SK-N-SH (cell line): ENCODE measurements at regions not wholly inside any gene's neighbourhood (a gene's known extent, or its start where the extent isn't known, plus 50 kb on each side); places are given as distances from the start of the nearest gene placed in this dataset.

Experiments
- CTCF ChIA-PET: fragments of 300-600, 350-600 bp; formaldehyde crosslinking; extraction: SDS; loops from one replicate; lab custom pipeline; 2021; lab: Yijun Ruan, JAX
- POLR2A ChIA-PET: fragments of 350-600 bp; sonication (Branson Sonifier 250); formaldehyde crosslinking; extraction: SDS; loops from one replicate; lab custom pipeline; 2020; ENCODE audit warnings: antibody characterized with exemption, inconsistent platforms; lab: Yijun Ruan, JAX
- DNase-seq: peaks from one replicate; pipeline ENCODE4 v3.0.0; 2012
- H2AFZ ChIP-seq: fragments of 200-600 bp; sonication (generic); 2 replicates; pipeline ENCODE4 v1.8.1; 2016; ENCODE audit warnings: antibody characterized with exemption, mild to moderate bottlenecking, low read depth
- H3F3A ChIP-seq: fragments of 200-600 bp; sonication (generic); replicated peaks from 2 replicates; pipeline ENCODE3; 2016; ENCODE audit warnings: antibody characterized with exemption, mild to moderate bottlenecking; ENCODE audit not compliant: insufficient read depth
- H3K27ac ChIP-seq, 2 experiments: fragments of 200-500 bp in 1 of 2; fragments of 200-600 bp in 1 of 2; sonication (Bioruptor generic) in 1 of 2; sonication (generic), shearing (Covaris generic) in 1 of 2; 2 replicates each; pipeline versions ENCODE4 v1.5.1 to v1.6.1; 2014 to 2016; ENCODE audit warnings: low read depth in 2 of 2, inconsistent platforms in 1 of 2, low read length in 1 of 2, mild to moderate bottlenecking in 1 of 2, mixed read lengths in 1 of 2
- H3K27me3 ChIP-seq: fragments of 200-600 bp; sonication (generic), shearing (Covaris generic); 2 replicates; pipeline ENCODE4 v1.6.1; 2016; ENCODE audit warnings: mixed run types; ENCODE audit not compliant: insufficient read depth
- H3K36me3 ChIP-seq, 2 experiments: fragments of 200-500 bp in 1 of 2; fragments of 200-600 bp in 1 of 2; sonication (Bioruptor generic) in 1 of 2; sonication (generic) in 1 of 2; replicated peaks in 1 of 2; 2 replicates each; pipeline versions ENCODE3 to v1.5.1; 2014 to 2016; ENCODE audit warnings: low read length in 1 of 2, mild to moderate bottlenecking in 1 of 2; ENCODE audit not compliant: insufficient read depth in 2 of 2, control insufficient read depth in 1 of 2
- H3K4me1 ChIP-seq, 2 experiments: fragments of 200-500 bp in 1 of 2; fragments of 200-600 bp in 1 of 2; sonication (Bioruptor generic) in 1 of 2; sonication (generic), shearing (Covaris generic) in 1 of 2; 2 replicates each; pipeline versions ENCODE4 v1.5.1 to v1.6.1; 2014 to 2016; ENCODE audit warnings: low read depth in 1 of 2, low read length in 1 of 2, mixed run types in 1 of 2; ENCODE audit not compliant: insufficient read depth in 2 of 2, control insufficient read depth in 1 of 2
- H3K4me2 ChIP-seq: fragments of 200-600 bp; sonication (generic), shearing (Covaris generic); 2 replicates; pipeline ENCODE4 v1.6.1; 2017; ENCODE audit warnings: mixed run types
- H3K4me3 ChIP-seq, 2 experiments: fragments of 200-500 bp in 1 of 2; fragments of 200-600 bp in 1 of 2; sonication (Bioruptor generic) in 1 of 2; sonication (generic), shearing (Covaris generic) in 1 of 2; 2 replicates each; pipeline versions ENCODE4 v1.5.1 to v1.8.1; 2014 to 2016; ENCODE audit warnings: low read depth in 2 of 2, inconsistent platforms in 1 of 2, low read length in 1 of 2, mild to moderate bottlenecking in 1 of 2, mixed read lengths in 1 of 2, moderate library complexity in 1 of 2
- H3K79me2 ChIP-seq: fragments of 200-600 bp; sonication (generic); 2 replicates; pipeline ENCODE4 v1.8.1; 2017; ENCODE audit warnings: mild to moderate bottlenecking; ENCODE audit not compliant: insufficient read depth
- H3K9ac ChIP-seq: fragments of 200-600 bp; sonication (generic); 2 replicates; pipeline ENCODE4 v1.6.1; 2017; ENCODE audit warnings: mixed run types
- H3K9me2 ChIP-seq: fragments of 200-600 bp; sonication (generic); 2 replicates; pipeline ENCODE4 v1.6.1; 2017; ENCODE audit warnings: mixed run types
- H3K9me3 ChIP-seq: fragments of 200-600 bp; sonication (generic); 2 replicates; pipeline ENCODE4 v1.6.1; 2017; ENCODE audit warnings: mixed run types, mild to moderate bottlenecking, moderate library complexity
- H4K20me1 ChIP-seq: fragments of 200-600 bp; sonication (generic); 2 replicates; pipeline ENCODE4 v1.6.1; 2017; ENCODE audit warnings: mild to moderate bottlenecking, mixed run types; ENCODE audit not compliant: insufficient read depth
- CTCF ChIP-seq: fragments of 200-600 bp; sonication (generic); IDR thresholded peaks from 2 replicates; pipeline ENCODE4 v1.6.1; 2017; ENCODE audit warnings: antibody characterized with exemption, mild to moderate bottlenecking, moderate library complexity
- ELF1 ChIP-seq: IDR thresholded peaks from 2 replicates; pipeline ENCODE4 v1.4.0; 2012
- EP300 ChIP-seq, 2 experiments: IDR thresholded peaks; 2 replicates each; pipeline versions ENCODE4 v1.4.0 to v1.6.1; 2012; ENCODE audit warnings: borderline replicate concordance in 1 of 2, low read depth in 1 of 2, low read length in 1 of 2
- FOXJ3 ChIP-seq: sonication (generic); formaldehyde crosslinking; IDR thresholded peaks from 2 replicates; pipeline ENCODE4 v1.5.1; 2020; ENCODE audit warnings: mild to moderate bottlenecking, missing genetic modification reagents
- GATA2 ChIP-seq: sonication (generic); formaldehyde crosslinking; IDR thresholded peaks from 2 replicates; pipeline ENCODE4 v1.5.0; 2020; ENCODE audit warnings: mild to moderate bottlenecking, missing genetic modification reagents
- IRF3 ChIP-seq: fragments of 150-350 bp; IDR thresholded peaks from 2 replicates; pipeline ENCODE4 v1.6.1; 2016; ENCODE audit warnings: mild to moderate bottlenecking, low read depth, low read length
- NRF1 ChIP-seq: IDR thresholded peaks from 2 replicates; pipeline ENCODE4 v1.6.1; 2012; ENCODE audit warnings: low read depth, mild to moderate bottlenecking, low read length
- RAD21 ChIP-seq: IDR thresholded peaks from 2 replicates; pipeline ENCODE4 v1.6.1; 2012; ENCODE audit warnings: mild to moderate bottlenecking, low read length
- REST ChIP-seq: IDR thresholded peaks from 2 replicates; pipeline ENCODE4 v1.6.1; 2012; ENCODE audit warnings: mild to moderate bottlenecking, low read depth, low read length, moderate library complexity
- RXRA ChIP-seq: IDR thresholded peaks from 2 replicates; pipeline ENCODE4 v1.4.0; 2012; ENCODE audit warnings: low read depth, mild to moderate bottlenecking, borderline replicate concordance
- SIN3A ChIP-seq: IDR thresholded peaks from 2 replicates; pipeline ENCODE4 v1.6.1; 2012; ENCODE audit warnings: low read depth, mild to moderate bottlenecking, low read length, moderate library complexity, borderline replicate concordance
- TAF1 ChIP-seq: IDR thresholded peaks from 2 replicates; pipeline ENCODE4 v1.6.1; 2012; ENCODE audit warnings: low read depth, mild to moderate bottlenecking, low read length, moderate library complexity, borderline replicate concordance
- TEAD4 ChIP-seq: IDR thresholded peaks from 2 replicates; pipeline ENCODE4 v1.4.0; 2012; ENCODE audit warnings: mild to moderate bottlenecking, borderline replicate concordance; ENCODE audit not compliant: insufficient read depth
- WGBS: methylation state at CpG from one replicate; pipeline ENCODE4 v1.1.6; 2017; ENCODE audit warnings: low lambda C conversion rate; 5-methylcytosine and 5-hydroxymethylcytosine counted together

GRCh38 chr22:48173061-48173772, 1410.8 kb downstream of the TBC1D22A start:
- CTCF ChIA-PET = no interaction called here
- no peaks in the 10 kb centered on the region for H3K36me3 ChIP-seq
- H3F3A ChIP-seq = no peaks in the 10 kb centered on the region
- TF ChIP-seq REST (no peak), CTCF (no peak), NRF1 (no peak), RXRA (no peak), TAF1 (no peak), GATA2 (CRISPR knock-in tag) (no peak), RAD21 (no peak), IRF3 (no peak), TEAD4 (no peak), SIN3A (no peak), EP300 (IDR thresholded peaks at IDR 0.05; ENCODE audit: borderline replicate concordance in 1 of 2, low read depth in 1 of 2, low read length in 1 of 2) (no peak), FOXJ3 (no peak), ELF1 (no peak)
- no peaks in the 10 kb centered on the region for H3K9me3 ChIP-seq
- H3K79me2 ChIP-seq = no peaks in the 10 kb centered on the region
- no peak overlapping the region for H3K4me3 ChIP-seq
- H4K20me1 ChIP-seq = no peaks in the 10 kb centered on the region
- no peak overlapping the region for H3K27ac ChIP-seq
- DNase-seq = no peak
- H3K9ac ChIP-seq = no peak overlapping the region
- H3K27me3 ChIP-seq = no peaks in the 10 kb centered on the region
- no peak overlapping the region for H2AFZ ChIP-seq
- H3K4me1 ChIP-seq = no peaks in the 10 kb centered on the region
- POLR2A ChIA-PET = no interaction called here
- no peaks in the 10 kb centered on the region for H3K9me2 ChIP-seq
- no peak overlapping the region for H3K4me2 ChIP-seq
- 14% methylated on average over 18 of the region's 19 CpGs for WGBS
